ENCODE measurements at regions not wholly inside any gene's neighbourhood (a gene's known extent, or its start where the extent isn't known, plus 50 kb on each side); places are given as distances from the start of the nearest gene placed in this dataset.

DNA sequence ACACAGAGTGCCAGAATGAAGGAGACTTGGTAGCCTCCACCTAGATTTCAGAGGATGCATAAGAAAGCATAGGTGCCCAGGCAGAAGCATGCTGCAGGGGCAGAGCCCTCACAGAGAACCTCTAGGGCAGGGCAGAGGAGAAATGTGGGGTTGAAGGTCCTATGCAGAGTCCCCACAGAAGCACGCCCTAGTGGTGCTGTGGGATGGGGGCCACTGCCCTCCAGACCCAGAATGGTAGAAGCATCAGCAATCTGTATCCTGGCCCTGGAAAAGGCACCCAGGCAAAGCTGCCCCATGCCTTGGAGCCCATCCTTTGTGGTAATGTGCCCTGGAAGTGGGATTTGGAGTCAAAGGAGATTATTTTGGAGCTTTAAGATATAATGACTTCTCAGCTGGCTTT lies 992.9 kb upstream of the PABPC4L start:
- Histone ChIP-seq H3K9me3 (ENCODE audit: control insufficient read depth, low read length) (no peaks in the 10 kb centered on the region), H3K4me1 (ENCODE audit: control insufficient read depth, insufficient read depth, low read length) (no peaks in the 10 kb centered on the region), H3K27ac (ENCODE audit: insufficient read depth, low read depth, low read length, poor library complexity, severe bottlenecking) (no peak overlapping the region), H3K4me3 (ENCODE audit: insufficient read depth, low read depth, low read length) (no peak overlapping the region), H3K27me3 (ENCODE audit: control insufficient read depth, insufficient read depth, low read length, poor library complexity, severe bottlenecking) (no peaks in the 10 kb centered on the region), H3K36me3 (ENCODE audit: control insufficient read depth, insufficient read depth, low read length) (no peaks in the 10 kb centered on the region)
- 92 to 97% methylated on average over 1 of the region's 1 CpG for WGBS, 2 experiments

DNA sequence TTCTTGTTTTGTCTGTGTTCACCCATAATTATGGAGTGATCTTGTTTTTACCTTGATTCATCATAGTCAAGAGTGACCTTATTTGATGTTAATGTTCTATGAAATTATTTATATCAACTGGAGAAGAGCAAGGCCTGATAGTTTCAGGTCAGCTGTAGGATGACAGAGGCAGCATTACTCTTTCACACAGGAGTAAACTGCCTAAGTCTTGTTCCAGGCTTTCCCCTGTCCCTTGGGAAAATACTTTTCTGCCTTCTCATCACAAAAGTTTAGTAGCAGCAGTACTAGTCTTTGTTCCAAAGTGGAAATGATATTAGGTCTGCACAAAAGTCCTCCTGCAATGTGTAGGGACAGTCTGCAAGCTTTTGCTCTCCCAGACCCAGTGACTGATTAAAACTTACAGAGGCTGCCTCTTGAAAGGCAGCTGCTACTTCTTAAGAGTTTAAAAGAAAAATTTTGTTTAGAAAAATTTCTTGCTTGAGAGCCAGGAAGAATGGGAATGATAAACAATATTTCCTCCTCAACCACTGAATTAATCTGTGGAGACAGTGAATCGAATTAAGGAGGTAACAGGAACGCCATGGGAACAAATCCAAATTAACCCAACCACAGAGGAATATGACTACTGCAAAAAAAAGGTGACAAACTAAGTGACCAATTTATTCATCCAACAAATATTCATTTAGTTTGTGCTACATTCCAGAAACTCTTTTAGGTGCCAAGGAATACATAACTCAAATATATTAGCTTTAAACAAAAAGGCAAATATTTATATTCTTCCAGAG lies 991.4 kb upstream of the PABPC4L start:
- H3K36me3 ChIP-seq (ENCODE audit: control insufficient read depth, insufficient read depth, low read length) = no peaks in the 10 kb centered on the region
- no peak overlapping the region for H3K4me3 ChIP-seq (ENCODE audit: insufficient read depth, low read depth, low read length)
- no peaks in the 10 kb centered on the region for H3K9me3 ChIP-seq (ENCODE audit: control insufficient read depth, low read length)
- no peak overlapping the region for H3K27ac ChIP-seq (ENCODE audit: insufficient read depth, low read depth, low read length, poor library complexity, severe bottlenecking)
- WGBS, 2 experiments = 94 to 95% methylated on average over 2 of the region's 2 CpGs
- H3K4me1 ChIP-seq (ENCODE audit: control insufficient read depth, insufficient read depth, low read length) = no peaks in the 10 kb centered on the region
- no peaks in the 10 kb centered on the region for H3K27me3 ChIP-seq (ENCODE audit: control insufficient read depth, insufficient read depth, low read length, poor library complexity, severe bottlenecking)

DNA sequence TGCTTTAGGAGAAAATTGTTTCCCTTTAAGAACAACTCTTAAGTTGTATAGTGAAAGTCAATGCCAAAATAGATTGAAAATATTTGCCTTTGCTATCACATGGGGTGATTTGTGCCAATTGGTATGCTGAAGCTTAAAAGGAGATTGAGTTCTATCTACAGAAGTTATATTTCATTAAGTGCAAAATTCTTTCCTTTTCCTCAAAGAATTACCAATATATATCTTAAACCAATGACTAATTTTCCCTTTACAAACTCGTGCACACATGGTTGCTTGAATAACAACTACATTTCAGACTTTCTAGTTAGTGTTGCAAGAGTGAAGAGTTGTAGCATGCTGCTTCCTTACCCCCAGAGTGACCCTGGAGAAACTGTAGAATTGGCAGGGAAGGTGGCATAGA lies 990.0 kb upstream of the PABPC4L start:
- no peaks in the 10 kb centered on the region for H3K4me1 ChIP-seq (ENCODE audit: control insufficient read depth, insufficient read depth, low read length)

DNA sequence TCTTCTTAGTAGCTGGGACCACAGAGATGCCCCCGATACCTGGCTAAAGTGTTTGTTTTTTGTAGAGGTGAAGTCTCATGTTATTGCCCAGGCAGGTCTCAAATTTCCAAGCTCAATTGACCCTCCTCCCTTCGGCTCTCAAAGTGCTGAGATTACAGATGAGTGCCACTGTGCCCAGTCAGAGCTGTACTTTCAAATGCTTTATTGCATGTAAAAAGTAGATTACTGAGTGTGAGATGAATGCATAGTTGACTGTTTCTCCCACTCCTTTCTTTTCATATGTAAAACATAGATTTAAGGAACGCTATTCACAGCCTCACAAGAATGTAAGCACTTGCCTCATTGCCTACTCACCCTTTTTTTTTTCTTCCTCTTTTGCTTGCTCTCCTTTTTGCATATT lies 984.4 kb upstream of the PABPC4L start:
- H3K27me3 ChIP-seq (ENCODE audit: control insufficient read depth, insufficient read depth, low read length, poor library complexity, severe bottlenecking) = no peaks in the 10 kb centered on the region
- no peak overlapping the region for H3K27ac ChIP-seq (ENCODE audit: insufficient read depth, low read depth, low read length, poor library complexity, severe bottlenecking)
- peaks cover 11% of the 10 kb centered on the region for H3K4me1 ChIP-seq (ENCODE audit: control insufficient read depth, insufficient read depth, low read length)
- H3K9me3 ChIP-seq (ENCODE audit: control insufficient read depth, low read length) = no peaks in the 10 kb centered on the region
- H3K4me3 ChIP-seq (ENCODE audit: insufficient read depth, low read depth, low read length) = no peak overlapping the region
- H3K36me3 ChIP-seq (ENCODE audit: control insufficient read depth, insufficient read depth, low read length) = no peaks in the 10 kb centered on the region
- 11 to 21% methylated on average over 2 to 3 of the region's 3 CpGs for WGBS, 2 experiments

More for the DNA sequence above, 990.0 kb upstream of the PABPC4L start:
- Histone ChIP-seq H3K27me3 (ENCODE audit: control insufficient read depth, insufficient read depth, low read length, poor library complexity, severe bottlenecking) (no peaks in the 10 kb centered on the region), H3K4me3 (ENCODE audit: insufficient read depth, low read depth, low read length) (no peak overlapping the region), H3K27ac (ENCODE audit: insufficient read depth, low read depth, low read length, poor library complexity, severe bottlenecking) (no peak overlapping the region), H3K36me3 (ENCODE audit: control insufficient read depth, insufficient read depth, low read length) (no peaks in the 10 kb centered on the region), H3K9me3 (ENCODE audit: control insufficient read depth, low read length) (no peaks in the 10 kb centered on the region)
- WGBS, 2 experiments = 86 to 92% methylated on average over 1 of the region's 1 CpG

DNA sequence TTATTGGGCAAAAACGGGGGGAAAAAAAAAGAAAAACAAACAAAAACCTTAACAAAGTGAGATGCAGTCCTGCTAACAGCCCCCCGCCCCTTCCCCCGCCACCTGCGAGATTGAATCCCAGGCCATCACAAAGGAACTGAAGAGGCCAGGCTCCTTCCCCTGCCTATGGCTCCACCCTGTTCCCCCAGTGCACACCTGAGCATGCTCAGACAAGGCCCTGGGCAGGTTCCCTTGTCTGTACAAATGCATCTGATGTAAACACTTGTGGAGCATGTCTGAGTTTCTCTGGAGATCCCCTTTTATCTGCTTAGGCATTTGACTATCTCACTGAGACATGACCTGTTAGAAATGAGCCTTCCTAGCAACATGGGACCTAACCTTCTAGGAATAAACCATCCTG lies 983.7 kb upstream of the PABPC4L start:
- H3K9me3 ChIP-seq (ENCODE audit: control insufficient read depth, low read length) = no peaks in the 10 kb centered on the region
- H3K36me3 ChIP-seq (ENCODE audit: control insufficient read depth, insufficient read depth, low read length) = no peaks in the 10 kb centered on the region
- H3K4me3 ChIP-seq (ENCODE audit: insufficient read depth, low read depth, low read length) = no peak overlapping the region
- 47 to 65% methylated on average over 3 to 4 of the region's 4 CpGs for WGBS, 2 experiments
- no peaks in the 10 kb centered on the region for H3K27me3 ChIP-seq (ENCODE audit: control insufficient read depth, insufficient read depth, low read length, poor library complexity, severe bottlenecking)
- no peak overlapping the region for H3K27ac ChIP-seq (ENCODE audit: insufficient read depth, low read depth, low read length, poor library complexity, severe bottlenecking)
- peaks cover 11% of the 10 kb centered on the region for H3K4me1 ChIP-seq (ENCODE audit: control insufficient read depth, insufficient read depth, low read length)

GRCh38 chr4:135184715-135185114 lies 983.1 kb upstream of the PABPC4L start:
- Histone ChIP-seq H3K4me3 (ENCODE audit: insufficient read depth, low read depth, low read length) (no peak overlapping the region), H3K36me3 (ENCODE audit: control insufficient read depth, insufficient read depth, low read length) (no peaks in the 10 kb centered on the region), H3K4me1 (ENCODE audit: control insufficient read depth, insufficient read depth, low read length) (peaks cover 11% of the 10 kb centered on the region), H3K27ac (ENCODE audit: insufficient read depth, low read depth, low read length, poor library complexity, severe bottlenecking) (no peak overlapping the region), H3K27me3 (ENCODE audit: control insufficient read depth, insufficient read depth, low read length, poor library complexity, severe bottlenecking) (no peaks in the 10 kb centered on the region), H3K9me3 (ENCODE audit: control insufficient read depth, low read length) (no peaks in the 10 kb centered on the region)
- 47 to 55% methylated on average over 6 of the region's 6 CpGs for WGBS, 2 experiments

DNA sequence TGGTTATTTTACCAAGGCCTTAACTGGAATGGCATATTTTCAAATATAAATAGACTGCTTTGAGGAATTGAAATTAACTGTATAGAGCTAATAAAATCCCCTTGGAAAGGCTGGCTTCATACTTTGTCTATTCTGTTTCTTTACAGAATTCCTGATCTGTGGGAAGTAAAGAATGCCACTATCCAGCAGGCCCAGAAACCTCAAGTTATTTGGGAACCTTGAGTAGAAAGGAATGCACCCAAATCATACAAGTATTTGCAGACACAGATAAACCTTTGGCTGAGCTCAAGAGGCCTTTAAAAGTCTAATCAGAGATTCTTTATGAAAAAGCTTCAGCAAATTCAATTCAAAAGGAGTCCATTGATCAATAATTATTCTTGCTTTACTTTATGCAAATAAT lies 975.7 kb upstream of the PABPC4L start:
- H3K27ac ChIP-seq (ENCODE audit: insufficient read depth, low read depth, low read length, poor library complexity, severe bottlenecking) = no peak overlapping the region
- H3K4me3 ChIP-seq (ENCODE audit: insufficient read depth, low read depth, low read length) = no peak overlapping the region
- H3K4me1 ChIP-seq (ENCODE audit: control insufficient read depth, insufficient read depth, low read length) = no peaks in the 10 kb centered on the region
- no peaks in the 10 kb centered on the region for H3K9me3 ChIP-seq (ENCODE audit: control insufficient read depth, low read length)
- H3K27me3 ChIP-seq (ENCODE audit: control insufficient read depth, insufficient read depth, low read length, poor library complexity, severe bottlenecking) = no peaks in the 10 kb centered on the region
- H3K36me3 ChIP-seq (ENCODE audit: control insufficient read depth, insufficient read depth, low read length) = no peaks in the 10 kb centered on the region

DNA sequence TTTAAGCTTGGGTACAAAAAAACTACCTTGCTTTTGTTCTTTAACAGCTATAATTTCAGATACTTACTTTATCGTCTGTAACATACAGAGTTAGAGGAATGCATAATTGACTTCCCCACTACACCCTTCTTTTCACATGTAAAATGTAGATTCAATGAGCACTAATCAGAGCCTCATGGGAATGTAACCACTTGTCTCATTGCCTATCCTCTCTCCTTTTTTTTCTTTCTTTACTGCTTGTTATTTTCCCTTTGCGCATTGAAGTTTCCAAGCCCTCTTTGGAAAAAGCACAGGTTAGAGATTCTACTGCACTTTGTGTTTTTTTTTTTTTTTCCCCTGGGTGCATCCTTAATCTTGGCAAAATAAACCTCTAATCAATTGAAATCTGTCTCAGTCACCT lies 965.1 kb upstream of the PABPC4L start:
- H3K27me3 ChIP-seq (ENCODE audit: control insufficient read depth, insufficient read depth, low read length, poor library complexity, severe bottlenecking) = no peaks in the 10 kb centered on the region
- H3K27ac ChIP-seq (ENCODE audit: insufficient read depth, low read depth, low read length, poor library complexity, severe bottlenecking) = no peak overlapping the region
- H3K9me3 ChIP-seq (ENCODE audit: control insufficient read depth, low read length) = no peaks in the 10 kb centered on the region
- H3K36me3 ChIP-seq (ENCODE audit: control insufficient read depth, insufficient read depth, low read length) = no peaks in the 10 kb centered on the region
- 90 to 91% methylated on average over 2 of the region's 2 CpGs for WGBS, 2 experiments
- H3K4me1 ChIP-seq (ENCODE audit: control insufficient read depth, insufficient read depth, low read length) = no peaks in the 10 kb centered on the region
- no peak overlapping the region for H3K4me3 ChIP-seq (ENCODE audit: insufficient read depth, low read depth, low read length)

DNA sequence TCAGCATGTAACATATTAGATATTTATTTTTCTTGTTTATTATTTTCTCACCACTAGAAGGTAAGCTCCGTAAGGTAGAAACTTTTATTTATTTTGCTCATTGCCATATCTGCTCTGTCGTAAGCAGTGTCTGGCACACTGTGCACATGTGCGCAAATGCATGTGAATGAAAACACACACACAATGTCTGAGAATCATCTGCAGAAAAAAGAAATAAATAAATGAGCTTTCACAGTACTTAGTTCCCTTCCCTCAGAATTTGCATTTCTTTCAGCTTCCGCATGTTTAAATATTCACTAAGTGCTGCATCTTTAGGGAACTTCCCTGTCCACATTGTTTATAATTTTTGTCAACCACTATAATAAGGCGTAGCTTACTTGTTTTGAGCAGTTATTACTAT lies 963.0 kb upstream of the PABPC4L start:
- Histone ChIP-seq H3K27ac (ENCODE audit: insufficient read depth, low read depth, low read length, poor library complexity, severe bottlenecking) (no peak overlapping the region), H3K27me3 (ENCODE audit: control insufficient read depth, insufficient read depth, low read length, poor library complexity, severe bottlenecking) (no peaks in the 10 kb centered on the region), H3K9me3 (ENCODE audit: control insufficient read depth, low read length) (no peaks in the 10 kb centered on the region), H3K4me3 (ENCODE audit: insufficient read depth, low read depth, low read length) (no peak overlapping the region), H3K36me3 (ENCODE audit: control insufficient read depth, insufficient read depth, low read length) (no peaks in the 10 kb centered on the region), H3K4me1 (ENCODE audit: control insufficient read depth, insufficient read depth, low read length) (no peaks in the 10 kb centered on the region)
- WGBS, 2 experiments = 91 to 98% methylated on average over 4 of the region's 5 CpGs

- Histone ChIP-seq H3K4me3 (ENCODE audit: insufficient read depth, low read depth, low read length) (no peak overlapping the region), H3K9me3 (ENCODE audit: control insufficient read depth, low read length) (no peaks in the 10 kb centered on the region), H3K27me3 (ENCODE audit: control insufficient read depth, insufficient read depth, low read length, poor library complexity, severe bottlenecking) (no peaks in the 10 kb centered on the region), H3K36me3 (ENCODE audit: control insufficient read depth, insufficient read depth, low read length) (no peaks in the 10 kb centered on the region), H3K4me1 (ENCODE audit: control insufficient read depth, insufficient read depth, low read length) (no peaks in the 10 kb centered on the region), H3K27ac (ENCODE audit: insufficient read depth, low read depth, low read length, poor library complexity, severe bottlenecking) (no peak overlapping the region)
- 86 to 100% methylated on average over 1 of the region's 1 CpG for WGBS, 2 experiments
Observed at GRCh38 chr4:135144498-135144897, 942.9 kb upstream of the PABPC4L start.

DNA sequence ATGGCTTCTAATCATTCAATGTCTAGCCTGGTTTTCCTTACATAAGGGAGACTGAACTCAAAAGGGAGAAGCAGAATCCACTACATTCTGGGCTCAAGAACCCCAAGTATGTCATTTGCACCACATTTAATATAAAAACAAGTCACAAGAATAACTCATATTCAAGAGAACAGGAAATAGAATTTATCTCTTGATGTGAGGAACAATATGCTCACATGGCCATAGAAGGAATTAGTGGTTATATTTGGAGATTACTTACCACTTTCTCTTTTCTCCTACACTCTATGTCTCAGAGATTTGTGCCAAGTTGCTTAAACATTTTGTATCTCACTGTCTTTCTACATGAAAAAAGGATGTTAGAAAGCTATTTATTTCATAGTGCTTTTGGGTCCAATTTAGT lies 922.6 kb upstream of the PABPC4L start:
- H3K27ac ChIP-seq (ENCODE audit: insufficient read depth, low read depth, low read length, poor library complexity, severe bottlenecking) = no peak overlapping the region
- no peaks in the 10 kb centered on the region for H3K27me3 ChIP-seq (ENCODE audit: control insufficient read depth, insufficient read depth, low read length, poor library complexity, severe bottlenecking)
- H3K4me1 ChIP-seq (ENCODE audit: control insufficient read depth, insufficient read depth, low read length) = no peaks in the 10 kb centered on the region
- no peaks in the 10 kb centered on the region for H3K9me3 ChIP-seq (ENCODE audit: control insufficient read depth, low read length)
- H3K4me3 ChIP-seq (ENCODE audit: insufficient read depth, low read depth, low read length) = no peak overlapping the region
- H3K36me3 ChIP-seq (ENCODE audit: control insufficient read depth, insufficient read depth, low read length) = no peaks in the 10 kb centered on the region

Measured in ectodermal cell (in vitro differentiated cells).